Colonic mucosa (tissue), 4 donors: ENCODE measurements at regions not wholly inside any gene's neighbourhood (a gene's known extent, or its start where the extent isn't known, plus 50 kb on each side); places are given as distances from the start of the nearest gene placed in this dataset.
"Not testable (repeated sequence)": the region's sequence is repeated elsewhere in the genome, so short reads cannot be mapped to it uniquely, and the experiment has no call there.

ENCODE experiments used
- DNase-seq: peaks from one replicate; pipeline ENCODE4 v3.0.0-alpha.2; 2020
- H3K27ac ChIP-seq: fragments of 200-600 bp; one replicate; pipeline ENCODE4 v1.8.0; 2021
- H3K27me3 ChIP-seq: fragments of 200-600 bp; one replicate; pipeline ENCODE4 v1.8.0; 2021
- H3K36me3 ChIP-seq: fragments of 200-600 bp; one replicate; pipeline ENCODE4 v1.8.0; 2021
- H3K4me1 ChIP-seq: fragments of 200-600 bp; one replicate; pipeline ENCODE4 v1.8.0; 2021; ENCODE audit warnings: mild to moderate bottlenecking
- H3K4me3 ChIP-seq: fragments of 200-600 bp; one replicate; pipeline ENCODE4 v1.8.0; 2021
- H3K9ac ChIP-seq, 2 donors: one replicate each; pipeline ENCODE4 v1.7.0; 2013; ENCODE audit warnings: control low read depth in 2 of 2, low read depth in 2 of 2, low read length in 2 of 2
- H3K9me3 ChIP-seq: fragments of 200-600 bp; one replicate; pipeline ENCODE4 v1.8.0; 2021
- CTCF ChIP-seq: fragments of 200-600 bp; IDR thresholded peaks from one replicate; pipeline ENCODE4 v1.8.0; 2022; ENCODE audit warnings: antibody characterized with exemption, mild to moderate bottlenecking
- intact Hi-C: fragments of 100-400 bp; cut with DNase I; formaldehyde crosslinking; loops from one replicate; pipeline ENCODE4 v1.14.1; 2022
- donor health status: healthy.
- donor health status: DM: no; HTN: no; CAD: no.
- donor health status: DM: no; HTN: no; CAD: no.

DNA sequence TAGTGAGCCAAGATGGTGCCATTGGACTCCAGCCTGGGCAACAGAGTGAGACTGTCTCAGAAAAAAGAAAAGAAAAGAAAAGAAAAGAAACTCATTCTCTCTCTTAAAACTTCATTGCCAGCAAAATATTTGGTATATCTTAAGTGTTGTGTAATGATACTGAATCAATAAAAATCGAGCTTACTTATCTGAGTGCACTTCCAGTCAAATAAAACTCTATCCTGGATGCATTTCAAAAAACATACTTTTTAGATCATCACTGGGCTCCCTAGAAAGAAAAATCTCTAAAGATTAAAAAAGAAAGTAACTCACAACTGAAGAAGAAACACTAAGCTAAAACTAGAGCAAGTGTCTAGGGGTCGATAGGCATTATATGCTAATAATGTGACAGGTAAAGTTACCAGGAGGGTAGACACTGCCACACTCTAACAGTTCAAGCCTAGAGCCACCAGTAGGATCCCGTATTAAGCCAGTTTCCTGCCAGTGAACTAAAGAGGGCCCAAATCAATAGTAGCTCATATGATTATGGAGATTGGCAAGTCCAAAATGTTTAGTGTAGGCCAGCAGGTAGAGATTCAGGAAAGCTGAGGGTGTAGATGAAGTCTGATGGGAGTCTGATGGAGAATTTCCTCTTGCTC, 242.1 kb upstream of the CYRIA start:
- H3K4me3 ChIP-seq: no peak overlapping the region
- TF ChIP-seq CTCF: no peak
- H3K9ac ChIP-seq: no peak overlapping the region
- no peaks in the 10 kb centered on the region for H3K36me3 ChIP-seq
- no peak overlapping the region for H3K27ac ChIP-seq
- H3K27me3 ChIP-seq: no peaks in the 10 kb centered on the region
- DNase-seq: no peak
- H3K4me1 ChIP-seq: no peaks in the 10 kb centered on the region
- intact Hi-C loops: no loop called here
- H3K9me3 ChIP-seq: no peaks in the 10 kb centered on the region

- intact Hi-C loops, H3K9ac ChIP-seq, H3K27me3 ChIP-seq, DNase-seq, H3K27ac ChIP-seq, H3K4me1 ChIP-seq, H3K9me3 ChIP-seq, H3K36me3 ChIP-seq, H3K4me3 ChIP-seq: not testable (repeated sequence)
Observed at GRCh38 chr2:16905325-16905724, 239.7 kb upstream of the CYRIA start.

DNA sequence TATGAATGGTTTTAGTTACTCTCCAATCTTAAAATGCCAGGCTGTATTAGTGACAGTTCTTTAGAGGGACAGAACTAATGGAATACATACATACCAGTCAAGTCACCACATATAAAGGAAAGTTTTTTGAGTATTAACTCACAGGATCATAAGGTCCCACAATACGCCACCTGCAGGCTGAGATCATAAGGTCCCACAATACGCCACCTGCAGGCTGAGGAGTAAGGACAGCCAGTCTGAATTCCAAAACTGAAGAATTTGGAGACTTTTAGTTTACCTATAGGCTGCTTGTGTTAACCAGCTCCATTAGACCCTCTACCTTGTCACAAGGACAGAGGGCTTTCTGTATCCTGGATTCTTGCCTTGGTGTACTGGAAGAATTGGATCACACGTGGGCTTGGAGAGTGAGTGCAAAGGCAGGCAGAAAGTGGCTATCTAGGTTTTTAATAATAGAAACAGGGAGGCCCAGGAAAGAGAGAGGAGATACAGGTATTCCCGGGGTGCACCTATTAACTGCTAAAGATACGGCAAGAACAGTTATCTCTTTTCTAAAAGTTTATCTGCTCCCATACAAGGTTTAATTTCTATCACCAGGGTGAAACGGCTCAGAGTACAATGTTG, 234.9 kb upstream of the CYRIA start:
- intact Hi-C loops: no loop called here
- no peaks in the 10 kb centered on the region for H3K4me1 ChIP-seq
- H3K27ac ChIP-seq: no peak overlapping the region
- no peaks in the 10 kb centered on the region for H3K9me3 ChIP-seq
- peak; percentile 24 for TF ChIP-seq CTCF
- no peak overlapping the region for H3K9ac ChIP-seq
- H3K36me3 ChIP-seq: no peaks in the 10 kb centered on the region
- no peaks in the 10 kb centered on the region for H3K27me3 ChIP-seq
- H3K4me3 ChIP-seq: no peak overlapping the region
- DNase-seq: peak; percentile 20

DNA sequence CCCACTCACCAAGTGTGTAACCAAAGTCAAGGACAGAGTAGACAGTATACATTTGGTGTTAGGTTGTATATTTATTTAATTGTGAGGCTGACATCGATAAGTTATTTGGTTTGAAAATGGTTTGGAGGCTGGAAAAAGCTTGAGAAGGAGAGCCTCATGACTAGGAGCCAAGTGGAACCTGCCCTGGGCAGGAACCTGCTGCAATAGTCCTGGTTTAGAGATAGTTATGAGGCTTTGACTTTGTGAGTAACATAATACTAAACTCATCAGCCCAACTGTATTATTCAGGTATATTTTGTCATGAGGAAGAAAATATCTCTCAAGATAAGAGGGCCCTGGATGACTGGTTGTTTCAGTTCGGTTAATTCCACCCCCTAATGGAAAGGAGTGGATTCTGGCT, 234.3 kb upstream of the CYRIA start:
- H3K4me1 ChIP-seq: no peaks in the 10 kb centered on the region
- H3K4me3 ChIP-seq: no peak overlapping the region
- no peak overlapping the region for H3K9ac ChIP-seq
- H3K27me3 ChIP-seq: no peaks in the 10 kb centered on the region
- intact Hi-C loops: no loop called here
- H3K9me3 ChIP-seq: no peaks in the 10 kb centered on the region
- no peak for DNase-seq
- no peak for TF ChIP-seq CTCF
- H3K36me3 ChIP-seq: no peaks in the 10 kb centered on the region
- no peak overlapping the region for H3K27ac ChIP-seq

- Histone ChIP-seq H3K27ac (no peak overlapping the region), H3K4me1 (no peaks in the 10 kb centered on the region), H3K9ac (no peak overlapping the region), H3K27me3 (no peaks in the 10 kb centered on the region), H3K36me3 (no peaks in the 10 kb centered on the region), H3K9me3 (no peaks in the 10 kb centered on the region), H3K4me3 (no peak overlapping the region)
- no peak for TF ChIP-seq CTCF
- intact Hi-C loops: no loop called here
- no peak for DNase-seq
Observed at GRCh38 chr2:16890081-16890480, 224.4 kb upstream of the CYRIA start.

- Histone ChIP-seq H3K9me3 (no peaks in the 10 kb centered on the region), H3K27me3 (no peaks in the 10 kb centered on the region), H3K27ac (no peak overlapping the region), H3K9ac (no peak overlapping the region), H3K36me3 (no peaks in the 10 kb centered on the region), H3K4me3 (no peak overlapping the region), H3K4me1 (no peaks in the 10 kb centered on the region)
- DNase-seq: no peak
- intact Hi-C loops: no loop called here
- TF ChIP-seq CTCF: no peak
Observed at GRCh38 chr2:16885027-16885426, 219.4 kb upstream of the CYRIA start.
